Fibroblast of skin of left biceps (primary cell): ENCODE measurements at regions not wholly inside any gene's neighbourhood (a gene's known extent, or its start where the extent isn't known, plus 50 kb on each side); places are given as distances from the start of the nearest gene placed in this dataset.
"Not testable (repeated sequence)": the region's sequence is repeated elsewhere in the genome, so short reads cannot be mapped to it uniquely, and the experiment has no call there.

ENCODE experiments used
- DNase-seq, 2 experiments: peaks; one replicate each; pipeline ENCODE4 v3.0.0-alpha.2; 2013; ENCODE audit warnings: low read depth in 2 of 2

DNA sequence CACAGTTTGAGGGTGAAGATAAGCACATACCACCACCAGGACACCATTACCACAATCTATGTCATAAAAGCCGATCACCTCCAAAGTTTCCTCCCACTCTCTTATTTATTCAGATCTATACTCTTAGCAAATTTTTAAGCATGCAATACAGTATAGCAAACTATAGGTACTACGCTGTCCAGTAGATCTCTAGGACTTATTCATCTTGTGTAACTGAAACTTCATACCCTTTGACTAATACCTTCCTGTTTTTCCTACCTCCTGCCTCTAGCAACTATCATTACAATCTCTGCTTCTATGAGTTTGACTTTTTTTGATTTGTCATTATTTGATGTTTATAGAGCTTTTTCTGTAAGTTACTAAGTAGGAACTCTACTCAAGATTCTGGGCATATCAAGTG is 84.5 kb upstream of the MANSC4 start:
- DNase-seq: no peak

DNA sequence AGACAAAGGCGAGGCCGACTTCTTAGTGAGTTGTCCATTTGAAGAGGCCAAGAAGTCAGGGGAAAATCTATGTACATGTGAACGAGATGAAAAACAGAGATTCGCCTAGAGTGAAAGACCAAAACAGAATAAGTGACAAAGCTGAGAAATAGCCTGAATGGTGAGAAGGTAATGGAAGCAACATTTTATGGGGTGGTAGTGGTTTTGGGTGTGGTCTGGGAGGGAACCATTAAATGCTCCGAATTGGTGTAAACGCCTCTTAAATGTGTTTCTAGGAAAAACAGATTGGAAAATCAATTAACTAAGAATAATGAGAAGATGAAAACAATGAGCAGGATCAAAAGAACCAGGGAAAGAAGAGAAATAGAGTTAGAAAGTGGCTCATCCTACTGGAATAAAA is 83.8 kb upstream of the MANSC4 start:
- no peak for DNase-seq

DNA sequence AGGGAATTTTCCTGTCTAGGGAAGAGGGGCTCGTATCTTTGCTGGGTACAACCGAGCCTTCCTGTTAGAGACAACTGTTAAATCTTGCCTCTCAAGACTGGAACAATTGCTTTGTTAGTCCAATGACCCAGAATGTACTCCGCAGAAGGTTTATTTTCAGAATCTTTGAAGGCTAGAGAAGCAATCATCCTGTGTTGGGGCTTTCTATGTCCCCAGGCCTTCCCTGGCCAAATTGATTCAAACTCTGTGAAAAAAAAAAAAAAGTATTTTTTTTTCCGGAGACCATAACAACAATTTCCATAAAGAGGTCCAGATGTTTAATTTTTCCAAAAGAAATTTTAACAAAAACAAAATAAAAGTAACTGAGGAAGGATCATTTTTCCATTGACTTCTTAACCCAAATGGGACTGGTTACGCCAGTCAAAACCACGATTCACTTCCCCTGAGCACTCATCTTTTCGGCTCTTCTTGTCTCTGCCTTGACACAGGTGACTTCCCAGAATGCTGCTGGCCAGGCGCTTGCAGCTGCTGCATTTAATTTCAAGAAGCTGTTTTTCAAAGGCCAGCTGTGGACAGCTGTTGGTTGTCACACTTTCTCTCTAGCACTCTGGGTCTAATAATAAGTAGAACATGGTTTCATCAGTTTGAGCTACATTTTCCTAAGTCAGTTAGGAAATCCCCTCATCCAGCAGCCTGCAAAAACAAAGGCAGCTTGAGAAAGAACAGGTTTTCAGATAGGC is 81.6 kb upstream of the MANSC4 start:
- no peak for DNase-seq

DNA sequence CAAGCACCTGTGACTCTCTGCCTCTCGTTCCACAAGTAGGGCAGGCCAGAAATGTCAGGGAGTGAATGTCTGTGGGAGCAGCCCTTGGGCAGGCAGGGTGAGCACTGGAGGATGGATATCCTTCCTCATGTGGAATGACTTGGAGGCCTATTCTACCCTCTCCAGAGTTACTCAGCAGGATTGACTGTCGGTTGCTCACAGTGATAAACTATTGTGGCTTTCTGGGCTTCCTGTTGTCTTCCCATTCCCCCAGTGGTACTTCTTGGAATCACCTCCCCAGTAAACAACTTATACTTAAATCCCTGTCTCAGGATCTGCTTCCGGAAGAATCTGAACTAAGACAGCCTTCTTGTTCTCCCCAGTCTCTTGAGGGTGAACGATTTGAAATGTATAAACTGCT is 79.6 kb upstream of the MANSC4 start:
- no peak for DNase-seq

DNA sequence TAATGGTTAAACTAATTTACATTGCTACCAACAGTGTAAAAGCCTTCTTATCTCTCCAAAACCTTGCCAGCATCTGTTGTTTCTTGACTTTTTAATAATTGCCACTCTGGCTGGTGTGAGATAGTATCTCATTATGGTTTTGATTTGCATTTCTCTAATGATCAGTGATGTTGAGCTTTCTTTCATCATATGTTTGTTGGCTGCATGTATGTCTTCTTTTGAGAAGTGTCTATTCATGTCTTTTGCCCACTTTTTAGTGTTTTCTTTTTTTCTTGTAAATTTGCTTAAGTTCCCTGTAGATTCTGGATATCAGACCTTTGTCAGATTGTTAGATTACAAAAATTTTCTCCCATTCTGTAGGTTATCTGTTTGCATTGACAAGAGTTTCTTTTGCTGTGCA is 77.0 kb upstream of the MANSC4 start:
- not testable (repeated sequence) for DNase-seq

DNA sequence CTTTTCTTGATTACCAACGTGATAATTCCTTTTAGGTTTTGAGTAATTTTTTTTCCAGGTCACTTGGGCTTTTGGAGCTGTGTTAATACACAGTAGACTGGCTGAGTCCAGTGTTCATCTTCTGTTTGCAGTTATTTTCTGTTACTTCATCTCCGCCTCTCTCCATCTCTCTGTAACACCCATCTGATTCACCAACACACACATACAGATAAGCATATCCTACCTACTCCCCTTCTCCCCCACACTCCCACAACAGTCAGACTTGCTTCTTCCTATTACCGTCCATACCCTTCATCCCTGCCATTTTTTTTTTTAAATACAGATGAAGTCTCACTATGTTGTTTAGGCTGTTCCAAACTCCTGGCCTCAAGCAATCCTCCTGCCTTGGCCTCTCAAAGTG is 72.7 kb upstream of the MANSC4 start:
- DNase-seq: no peak
